NCI-H2107 treated with DMSO at 0.1 percent for 48 hours (cell line): ENCODE measurements at regions not wholly inside any gene's neighbourhood (a gene's known extent, or its start where the extent isn't known, plus 50 kb on each side); places are given as distances from the start of the nearest gene placed in this dataset.

Source experiments
- DNase-seq: peaks from one replicate; lab custom pipeline; 2025; ENCODE audit not compliant: unreplicated experiment; lab: John Stamatoyannopoulos, UW

GRCh38 chr17:37796076-37796475 lies 51.2 kb upstream of the HNF1B start:
- no peak for DNase-seq
